GM19438 (cell line): ENCODE measurements at regions not wholly inside any gene's neighbourhood (a gene's known extent, or its start where the extent isn't known, plus 50 kb on each side); places are given as distances from the start of the nearest gene placed in this dataset.

Experiments used
- ATAC-seq: cut with Tn5 transposase; IDR thresholded peaks from one replicate; pipeline ENCODE4 v1.9.1; 2021; ENCODE audit warnings: low read depth; ENCODE audit not compliant: unreplicated experiment

DNA sequence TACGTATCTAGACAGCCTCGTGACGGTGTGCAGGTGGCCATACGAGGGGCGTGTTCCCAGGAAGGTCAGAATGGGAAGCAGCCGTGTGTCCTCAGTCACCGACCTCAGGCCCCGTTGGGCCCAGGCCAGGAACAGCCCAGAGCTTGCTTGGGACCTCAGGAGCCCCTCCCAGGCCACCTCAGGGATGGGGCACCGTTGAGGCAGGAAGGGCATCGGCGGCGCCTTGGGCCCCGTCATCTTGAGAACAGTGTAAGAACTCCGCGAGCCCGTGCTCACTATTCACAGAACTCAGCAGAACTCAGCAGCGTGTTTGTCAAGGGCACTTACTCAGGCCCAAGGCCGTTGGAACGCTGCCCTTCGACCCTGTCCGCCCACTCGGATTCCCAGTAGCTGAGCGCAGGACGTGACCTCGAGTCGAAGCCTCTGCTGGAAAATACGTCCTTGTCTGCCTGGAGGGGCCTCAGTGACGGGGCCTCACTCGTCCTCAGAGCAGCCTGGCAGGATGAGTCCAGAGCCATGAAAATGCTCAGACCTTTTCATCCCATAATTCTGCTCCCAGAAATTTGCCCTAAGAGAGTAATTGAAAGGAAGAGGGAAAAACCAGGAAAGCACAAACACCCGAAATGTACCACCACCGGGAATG is 1134.8 kb downstream of the BRD1 start:
- no peak for ATAC-seq

DNA sequence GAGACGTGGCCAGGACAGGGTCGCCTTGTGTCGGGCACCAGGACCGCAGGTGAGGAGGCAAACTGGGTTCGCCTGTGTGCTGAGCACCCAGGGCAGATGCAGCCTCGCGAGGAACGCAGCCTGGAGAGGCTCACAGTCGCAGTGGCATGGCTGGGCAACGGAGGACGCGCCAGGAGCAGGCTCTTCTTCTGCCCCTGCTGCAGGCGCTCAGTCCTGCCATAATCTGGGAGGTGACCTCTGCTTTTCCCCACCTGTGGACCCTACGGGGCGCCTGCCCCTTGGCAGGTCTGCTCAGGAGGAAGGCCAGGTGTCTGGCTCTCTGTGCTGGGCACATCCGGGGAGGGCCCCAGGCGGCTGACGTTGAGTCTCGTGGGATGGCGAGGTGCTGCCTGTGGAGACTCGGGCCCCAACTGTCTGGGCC is 1136.2 kb downstream of the BRD1 start:
- ATAC-seq, result no peak

DNA sequence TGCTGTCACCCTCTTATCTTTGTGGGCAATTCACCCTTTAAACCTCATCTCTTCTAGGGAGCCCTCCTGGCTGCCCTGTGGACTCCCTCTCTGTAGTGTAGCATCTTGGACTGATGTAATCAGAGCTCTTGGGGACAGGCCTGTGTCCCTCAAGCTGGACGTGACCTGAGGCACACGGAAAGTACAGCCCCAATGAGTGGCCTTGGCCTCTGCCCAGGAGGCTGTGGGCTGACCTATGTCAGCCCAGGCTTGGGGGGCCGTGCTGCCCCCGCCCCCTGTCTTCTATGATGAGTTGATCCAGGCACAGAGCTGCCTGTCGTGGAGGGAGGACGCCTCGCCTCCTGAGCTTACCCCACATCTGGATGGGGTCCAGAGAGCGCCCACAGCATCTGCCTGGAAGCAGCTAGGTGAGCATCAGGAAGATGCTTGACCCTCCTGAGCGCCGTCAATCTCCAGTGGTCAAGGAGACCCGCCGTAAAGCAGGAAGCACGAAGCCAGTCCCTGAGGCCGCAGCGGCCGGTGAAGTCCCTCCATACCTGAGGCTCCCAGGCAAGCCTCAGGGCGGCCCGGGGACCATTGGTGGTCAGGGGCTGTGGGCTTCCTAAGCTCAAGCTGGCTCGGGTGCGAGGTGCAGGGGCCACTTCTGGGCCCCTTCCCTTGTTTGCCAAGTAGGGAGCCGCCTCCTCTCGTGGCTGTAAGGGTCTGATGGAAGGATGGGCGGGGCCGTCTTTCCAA is 1136.9 kb downstream of the BRD1 start:
- no peak for ATAC-seq

DNA sequence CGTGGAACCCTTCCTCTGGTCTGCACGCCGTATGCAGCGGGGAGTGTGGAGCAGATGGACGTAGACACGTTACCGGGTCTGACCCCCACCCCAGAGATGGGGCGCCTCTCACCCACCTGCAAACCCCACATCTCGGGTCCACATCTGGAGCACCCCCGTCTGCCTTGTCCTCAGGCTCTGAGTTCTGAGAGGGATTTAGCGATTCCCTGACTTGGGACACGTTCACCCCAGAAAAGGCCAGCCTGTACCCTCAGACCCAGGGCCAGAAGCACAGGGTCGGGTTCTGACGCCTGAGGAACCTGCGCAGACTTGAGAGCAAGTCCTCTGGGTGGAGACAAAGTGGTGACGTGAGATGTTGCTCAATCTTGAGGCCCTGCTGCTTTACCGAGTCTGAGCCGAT is 1138.5 kb downstream of the BRD1 start:
- ATAC-seq, result no peak

DNA sequence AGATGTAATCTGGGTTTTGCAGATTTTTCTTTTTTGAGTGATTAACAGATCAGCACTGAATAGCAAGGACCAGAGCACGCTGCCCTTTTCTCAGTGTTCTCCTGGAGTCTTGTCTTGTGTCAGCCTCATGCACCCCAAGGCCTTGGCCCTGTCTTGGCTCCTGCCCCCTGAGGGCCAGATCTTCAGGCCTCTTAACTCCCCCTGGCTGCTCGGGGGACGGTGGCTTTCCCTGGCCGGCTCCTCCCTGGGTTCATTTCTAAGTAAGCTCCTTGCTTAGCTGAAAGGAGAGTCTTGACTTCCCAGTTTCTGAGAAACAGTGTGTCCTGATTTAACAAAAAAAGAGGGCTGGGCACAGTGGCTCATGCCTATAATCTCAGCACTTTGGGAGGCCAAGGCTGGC is 1139.3 kb downstream of the BRD1 start:
- ATAC-seq, result no peak

DNA sequence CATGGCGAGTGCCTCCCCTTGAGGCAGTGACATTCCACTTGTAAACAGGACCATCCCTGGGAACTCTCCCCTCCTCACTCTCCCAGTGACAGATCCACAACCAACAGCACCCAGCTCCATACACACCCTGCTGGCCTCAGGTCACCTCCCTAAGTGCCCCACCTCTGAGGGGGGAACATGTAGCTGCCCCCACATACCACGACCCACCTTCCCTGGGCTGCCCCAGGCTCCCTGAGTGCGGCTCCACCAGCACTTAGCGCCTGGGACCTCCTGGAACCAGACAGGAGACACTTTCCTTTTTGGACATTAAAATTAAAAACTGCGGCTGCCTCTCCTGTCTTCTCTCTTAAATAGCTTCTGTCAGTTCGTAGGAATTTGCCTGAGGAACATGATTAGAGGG is 1140.1 kb downstream of the BRD1 start:
- no peak for ATAC-seq

DNA sequence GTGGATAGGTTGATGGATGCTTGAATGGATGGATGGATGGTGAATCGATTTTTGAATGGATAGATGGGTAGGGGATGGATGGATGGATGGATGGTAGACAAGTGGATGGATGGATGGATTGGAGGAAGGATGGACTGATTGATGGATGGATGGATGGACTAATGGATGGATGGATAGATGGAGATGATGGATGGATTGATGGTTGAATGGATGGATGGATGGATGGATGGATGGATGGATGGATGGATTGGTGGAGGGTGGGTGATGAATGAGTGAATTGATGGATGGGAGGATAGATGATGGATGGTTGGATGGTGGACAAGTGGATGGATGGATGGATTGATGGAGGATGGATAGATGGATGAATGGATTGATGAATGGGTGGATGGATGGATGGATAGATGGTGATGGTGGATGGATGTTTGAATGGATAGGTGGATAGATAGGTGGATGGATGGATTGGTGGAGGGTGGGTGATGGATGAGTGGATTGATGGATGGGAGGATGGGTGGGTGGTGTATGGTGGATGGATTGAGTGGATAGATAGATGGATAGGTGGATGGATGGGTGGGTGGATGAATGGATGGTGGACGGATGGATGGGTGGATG is 1140.9 kb downstream of the BRD1 start:
- no peak for ATAC-seq

DNA sequence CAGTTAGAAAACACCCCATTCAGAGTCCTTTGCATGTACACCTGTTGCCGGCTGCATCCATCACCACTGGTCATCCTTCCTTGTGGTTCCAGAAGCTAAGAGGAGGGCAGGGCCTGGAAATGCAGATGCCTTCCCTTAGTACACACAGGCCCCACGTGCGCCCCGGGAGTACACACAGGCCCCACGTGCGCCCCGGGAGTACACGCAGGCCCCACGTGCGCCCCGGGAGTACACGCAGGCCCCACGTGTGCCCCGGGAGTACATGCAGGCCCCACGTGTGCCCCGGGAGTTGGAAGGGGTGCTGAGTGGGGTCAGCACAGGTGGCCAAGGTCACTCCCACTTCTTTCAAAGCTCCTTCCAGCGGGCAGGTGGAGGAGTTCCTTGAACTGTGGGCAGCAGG is 1141.9 kb downstream of the BRD1 start:
- ATAC-seq, result no peak

DNA sequence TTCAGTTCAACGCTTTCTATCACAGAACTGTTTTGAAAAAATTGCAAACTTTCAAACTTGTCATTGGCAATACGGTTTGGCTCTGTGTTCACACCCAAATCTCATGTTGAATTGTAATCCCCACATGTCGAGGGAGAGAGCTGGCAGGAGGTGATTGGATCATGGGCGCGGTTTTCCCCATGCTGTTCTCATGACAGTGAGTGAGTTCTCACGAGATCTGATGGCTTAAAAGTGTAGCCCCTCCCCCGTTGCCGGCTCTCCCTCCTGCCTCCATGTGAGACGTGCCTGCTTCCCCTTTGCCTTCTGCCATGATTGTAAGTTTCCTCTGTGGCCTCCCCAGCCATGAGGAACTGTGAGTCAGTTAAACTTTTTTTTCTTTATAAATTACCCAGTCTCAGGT is 1144.0 kb downstream of the BRD1 start:
- no peak for ATAC-seq

DNA sequence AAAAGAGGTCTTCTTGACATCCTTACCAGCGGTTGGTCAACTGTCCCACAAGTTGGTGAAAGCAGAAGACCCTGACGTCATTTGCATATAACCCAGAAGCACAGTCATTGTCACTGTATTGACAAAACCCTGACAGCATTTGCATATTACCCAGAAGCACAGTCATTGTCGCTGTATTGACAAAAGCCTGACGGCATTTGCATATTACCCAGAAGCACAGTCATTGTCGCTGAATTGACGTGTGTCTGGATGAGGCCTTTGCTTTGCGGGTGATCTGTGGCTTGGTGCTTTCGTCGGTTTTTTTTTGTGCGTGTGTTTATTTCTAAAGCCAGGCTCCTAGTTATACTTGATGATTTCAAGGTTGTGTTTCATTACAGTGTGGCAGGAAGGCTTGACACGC is 1145.2 kb downstream of the BRD1 start:
- no peak for ATAC-seq

DNA sequence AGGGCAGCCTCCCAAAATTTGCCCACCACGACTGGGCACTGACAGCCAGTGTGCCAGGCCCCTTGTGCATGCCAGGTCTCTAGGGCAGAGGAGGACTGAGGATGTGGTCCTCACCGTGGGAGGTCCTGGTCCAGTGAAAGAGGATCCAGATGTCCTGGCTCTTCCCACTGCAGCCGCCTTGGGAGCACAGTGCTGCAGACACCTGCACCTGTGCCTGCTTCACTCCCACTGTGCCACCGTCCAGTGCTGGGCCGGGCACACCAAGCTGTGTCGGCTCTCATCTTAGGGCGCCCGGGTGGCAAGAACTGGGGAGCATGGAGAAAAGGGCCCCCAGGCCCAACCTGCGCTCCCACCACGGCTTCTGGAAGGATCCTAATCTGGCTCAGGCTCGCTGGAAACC is 1147.1 kb downstream of the BRD1 start:
- no peak for ATAC-seq

DNA sequence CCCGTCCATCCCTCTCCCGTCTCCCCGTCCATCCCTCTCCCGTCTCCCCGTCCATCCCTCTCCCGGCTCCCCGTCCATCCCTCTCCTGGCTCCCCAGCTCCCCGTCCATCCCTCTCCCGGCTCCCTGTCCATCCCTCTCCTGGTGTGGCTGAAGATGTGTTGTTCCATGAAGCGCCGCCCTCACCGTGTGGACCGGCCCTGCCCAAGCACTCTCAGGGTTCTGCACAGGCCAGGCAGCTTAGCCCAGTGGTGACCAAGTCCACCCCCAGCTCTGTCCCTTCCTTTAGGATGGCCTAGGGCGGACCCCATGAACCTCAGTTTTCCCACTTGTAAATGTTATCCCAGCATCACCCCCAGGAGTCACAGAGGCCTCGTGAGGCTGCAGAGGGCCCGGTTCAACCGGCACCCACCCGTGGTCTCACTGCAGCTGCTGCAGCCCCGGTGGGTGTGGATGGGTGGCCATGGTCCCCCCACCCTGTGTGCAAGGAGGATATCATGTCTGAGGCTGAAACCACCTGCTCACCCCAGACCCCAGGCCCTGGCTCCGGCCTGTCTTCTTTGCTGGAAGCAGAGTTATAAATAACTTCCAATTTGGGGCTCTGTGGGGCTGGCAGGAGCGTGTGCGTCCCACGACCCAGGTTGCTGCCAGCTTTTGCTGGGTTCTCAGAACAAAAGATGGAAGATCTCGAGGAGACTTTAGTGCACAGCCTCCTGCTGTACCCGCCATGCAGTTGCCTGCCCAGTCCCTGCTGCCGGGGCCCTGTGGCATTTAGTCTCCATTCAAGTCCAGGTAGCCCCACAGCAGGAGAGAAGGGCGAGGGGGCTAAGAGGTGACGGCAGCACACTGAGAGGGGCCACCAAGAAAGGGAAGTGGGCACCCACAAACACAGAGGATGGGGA is 1147.8 kb downstream of the BRD1 start:
- no peak for ATAC-seq

DNA sequence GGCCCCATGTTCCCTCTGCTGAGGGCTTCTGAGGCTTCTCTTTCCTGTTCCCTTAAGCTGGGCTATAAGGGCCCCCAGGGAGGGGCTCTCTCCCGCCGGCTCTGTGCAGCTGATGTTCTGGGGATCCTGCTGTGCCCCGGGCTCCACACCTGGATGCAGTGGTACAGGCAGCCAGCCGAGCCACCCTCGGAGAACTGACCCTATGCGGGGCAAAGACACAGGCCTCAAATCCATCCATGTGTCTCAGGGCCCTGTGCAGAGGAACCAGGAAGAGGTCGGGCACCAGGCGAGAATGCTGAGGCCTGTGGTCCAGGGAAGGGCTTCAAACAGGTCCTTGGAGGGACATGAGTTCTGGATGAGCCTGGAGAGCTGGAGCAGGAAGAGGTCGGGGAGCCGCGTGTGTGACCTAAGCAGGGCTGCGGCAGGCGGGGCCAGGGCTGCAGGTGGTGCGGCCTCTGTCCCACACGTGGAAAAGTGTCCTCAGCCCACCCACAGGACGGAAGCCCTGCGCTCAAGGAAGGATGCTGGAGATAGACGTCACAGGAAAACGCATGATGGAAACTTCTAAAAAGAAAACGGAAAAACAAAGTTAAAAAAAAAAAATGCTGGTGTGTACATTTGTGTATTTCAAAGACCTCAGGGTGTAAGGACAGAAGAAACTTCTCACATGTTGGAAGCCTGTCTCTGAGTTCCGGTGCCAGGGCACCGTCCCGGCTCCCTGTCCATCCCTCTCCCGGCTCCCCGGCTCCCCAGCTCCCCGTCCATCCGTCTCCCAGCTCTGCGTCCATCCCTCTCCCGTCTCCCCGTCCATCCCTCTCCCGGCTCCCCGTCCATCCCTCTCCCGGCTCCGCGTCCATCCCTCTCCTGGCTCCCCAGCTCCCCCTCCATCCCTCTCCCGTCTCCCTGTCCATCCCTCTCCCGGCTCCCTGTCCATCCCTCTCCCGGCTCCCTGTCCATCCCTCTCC is 1149.2 kb downstream of the BRD1 start:
- ATAC-seq, result no peak

DNA sequence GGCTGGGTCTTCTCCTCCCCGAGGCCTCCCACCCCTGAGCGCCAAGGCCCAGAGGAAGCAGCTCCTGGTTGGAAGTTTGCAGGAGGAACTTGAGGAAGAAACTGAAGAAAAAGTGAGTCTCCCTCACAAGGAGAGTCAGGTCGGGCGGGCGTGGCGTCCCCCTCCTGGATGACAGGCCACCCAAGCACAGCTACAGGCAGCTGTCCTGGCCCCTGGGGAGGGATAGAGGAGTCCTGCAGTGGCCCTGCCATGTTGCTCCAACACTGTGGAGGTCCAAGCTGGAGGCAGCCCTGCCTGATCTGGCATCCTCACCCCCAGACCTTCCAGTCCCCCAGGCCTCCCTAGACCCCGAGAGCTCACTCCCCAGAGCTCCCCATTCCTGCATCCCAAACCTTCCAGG is 1150.1 kb downstream of the BRD1 start:
- no peak for ATAC-seq

DNA sequence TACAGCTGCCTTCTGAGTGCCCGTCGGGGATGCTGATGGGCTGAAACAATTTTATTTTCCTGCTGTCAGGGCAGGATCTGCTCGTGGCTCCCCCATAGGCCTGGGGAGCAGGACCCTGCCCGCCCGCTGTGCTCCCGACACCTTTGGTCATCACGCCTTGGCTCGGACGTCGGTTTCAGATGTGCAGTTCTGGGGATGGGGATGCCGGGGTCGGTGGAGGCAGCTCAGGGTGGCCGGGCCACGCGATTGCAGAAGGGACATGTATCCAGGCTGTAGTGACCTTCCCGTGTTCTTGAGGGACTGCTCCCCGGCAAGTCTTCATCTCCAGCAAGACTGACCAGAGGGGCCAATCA is 1150.5 kb downstream of the BRD1 start:
- no peak for ATAC-seq

DNA sequence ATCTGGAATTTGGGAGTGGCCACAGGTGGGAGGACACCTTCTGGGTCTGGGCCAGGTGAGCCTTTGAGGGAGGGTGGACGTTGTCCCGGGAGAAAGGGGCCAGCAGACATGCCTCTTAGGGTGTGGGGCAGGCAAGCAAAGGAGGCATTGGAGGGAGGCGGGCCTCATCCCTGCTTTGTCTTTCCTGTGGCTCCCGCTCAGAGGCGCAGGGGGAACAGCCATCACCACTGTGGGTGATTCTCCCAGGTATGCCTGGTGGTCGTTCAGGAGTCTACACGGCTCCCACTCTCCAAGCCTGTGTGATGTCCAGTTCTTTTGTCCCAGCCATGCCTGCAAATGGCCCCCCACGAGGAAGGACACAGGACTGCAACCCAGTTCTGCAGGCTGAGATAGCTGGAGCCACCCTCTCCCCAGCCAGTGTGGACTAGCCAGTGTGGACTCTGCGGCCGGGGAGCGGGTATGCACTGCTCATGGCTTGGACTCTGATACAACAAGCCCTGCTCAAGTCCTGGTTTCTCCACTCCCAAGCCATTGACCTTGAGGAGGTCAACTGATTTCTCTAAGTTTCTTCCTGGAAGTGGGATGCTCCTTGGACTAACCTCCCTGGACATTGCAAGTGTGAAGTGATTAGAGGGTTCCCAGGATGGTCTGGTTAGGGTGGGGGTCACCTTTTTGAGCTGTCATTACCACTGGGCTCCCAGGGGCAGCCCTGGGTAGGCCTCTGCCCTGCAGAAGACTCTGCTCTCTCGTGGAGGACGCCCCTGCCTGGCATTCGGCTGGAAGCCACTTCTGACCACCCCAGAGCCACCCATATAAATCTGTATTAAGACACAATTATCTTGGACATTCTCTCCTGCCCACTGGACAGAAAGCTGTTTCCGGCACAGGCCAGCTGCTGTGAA is 1151.2 kb downstream of the BRD1 start:
- ATAC-seq, result no peak

DNA sequence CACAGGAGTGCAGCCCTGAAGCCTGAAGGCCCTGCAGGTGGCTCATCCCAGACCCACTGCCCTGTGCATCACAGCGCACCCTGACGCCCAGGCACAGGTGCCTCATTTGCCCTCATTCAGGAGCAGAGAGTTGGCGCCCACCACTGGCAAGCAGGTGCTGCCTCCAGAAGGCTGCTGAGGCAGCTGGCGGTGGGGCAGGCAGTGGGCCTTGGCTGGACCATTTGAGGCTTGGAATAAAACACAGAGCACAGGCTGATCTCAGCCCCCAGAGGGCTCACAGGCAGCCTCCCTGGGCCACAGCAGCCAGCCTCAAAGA is 1151.9 kb downstream of the BRD1 start:
- no peak for ATAC-seq

DNA sequence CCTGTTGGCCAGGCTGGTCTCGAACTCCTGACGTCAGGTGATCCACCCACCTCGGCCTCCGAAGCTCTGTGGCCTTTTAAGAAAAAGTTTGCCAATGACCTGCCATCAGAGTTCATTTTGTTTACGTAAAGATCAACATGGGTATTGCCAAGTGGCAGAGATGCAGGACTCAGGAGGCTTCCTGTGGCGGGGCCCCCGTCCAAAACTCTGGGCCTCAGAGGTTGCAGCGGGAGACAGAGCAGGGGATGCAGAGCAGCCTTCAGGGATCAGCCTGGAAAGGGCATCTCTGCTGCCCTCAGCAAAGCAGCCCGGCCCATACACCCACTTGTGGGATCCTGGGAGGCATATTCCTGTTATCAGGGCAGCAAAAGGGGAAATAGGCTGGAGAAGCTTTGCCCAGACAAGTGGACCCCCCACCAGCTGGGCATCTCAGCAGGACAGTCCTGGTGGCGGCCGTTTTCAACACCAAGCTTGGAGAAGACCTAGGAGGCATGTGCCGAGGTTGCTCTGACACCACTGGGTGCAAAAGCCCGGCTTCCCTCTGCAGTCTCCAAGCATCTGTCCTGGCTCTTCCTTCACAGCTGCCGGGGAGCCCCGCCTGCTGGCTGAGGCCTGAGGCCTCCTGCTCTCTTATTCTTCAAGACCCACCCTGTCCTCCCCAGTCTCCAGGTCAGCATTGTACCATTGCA is 1152.4 kb downstream of the BRD1 start:
- no peak for ATAC-seq
